Mesenchymal stem cell (in vitro differentiated cells and primary cell): ENCODE measurements at regions not wholly inside any gene's neighbourhood (a gene's known extent, or its start where the extent isn't known, plus 50 kb on each side); places are given as distances from the start of the nearest gene placed in this dataset.

Experiments
- DNase-seq: peaks from one replicate; pipeline ENCODE4 v3.0.0-alpha.2; 2013
- H2AFZ ChIP-seq: one replicate; pipeline ENCODE4 v1.6.1; 2013; ENCODE audit warnings: low read depth, mild to moderate bottlenecking, control low read depth, inconsistent platforms, low read length, moderate library complexity
- H2AK5ac ChIP-seq: 2 replicates; pipeline ENCODE4 v1.6.1; 2013; ENCODE audit warnings: low read length, moderate library complexity, mild to moderate bottlenecking, inconsistent platforms; ENCODE audit not compliant: severe bottlenecking
- H2BK120ac ChIP-seq: one replicate; pipeline ENCODE4 v1.6.1; 2013; ENCODE audit warnings: low read depth, mild to moderate bottlenecking, inconsistent platforms, low read length, moderate library complexity
- H2BK12ac ChIP-seq, 2 experiments: one replicate each; pipeline ENCODE4 v1.6.1; 2013; ENCODE audit warnings: inconsistent platforms in 2 of 2, low read length in 2 of 2, mild to moderate bottlenecking in 2 of 2, moderate library complexity in 2 of 2, control low read depth in 1 of 2
- H2BK15ac ChIP-seq: one replicate; pipeline ENCODE4 v1.6.1; 2013; ENCODE audit warnings: mild to moderate bottlenecking, low read depth, inconsistent platforms; ENCODE audit not compliant: poor library complexity, severe bottlenecking
- H2BK5ac ChIP-seq: 2 replicates; pipeline ENCODE4 v1.6.1; 2013; ENCODE audit warnings: low read depth, mild to moderate bottlenecking, low read length, control low read depth, inconsistent platforms; ENCODE audit not compliant: poor library complexity, severe bottlenecking
- H3K14ac ChIP-seq, 2 experiments: one replicate each; pipeline ENCODE4 v1.6.1; 2013; ENCODE audit warnings: inconsistent platforms in 2 of 2, low read length in 2 of 2, control low read depth in 1 of 2, mild to moderate bottlenecking in 1 of 2, moderate library complexity in 1 of 2
- H3K18ac ChIP-seq, 2 experiments: one replicate each; pipeline ENCODE4 v1.6.1; 2013; ENCODE audit warnings: inconsistent platforms in 2 of 2, low read length in 2 of 2, control low read depth in 1 of 2, low read depth in 1 of 2, mild to moderate bottlenecking in 1 of 2
- H3K23ac ChIP-seq, 2 experiments: one replicate each; pipeline ENCODE4 v1.6.1; 2013; ENCODE audit warnings: inconsistent platforms in 2 of 2, low read length in 2 of 2, mild to moderate bottlenecking in 2 of 2, moderate library complexity in 2 of 2, control low read depth in 1 of 2
- H3K27ac ChIP-seq: 2 replicates; pipeline ENCODE4 v1.5.1; 2013; ENCODE audit warnings: mild to moderate bottlenecking, moderate library complexity, low read length, control low read depth, inconsistent platforms; ENCODE audit not compliant: poor library complexity, severe bottlenecking
- H3K27me3 ChIP-seq, 2 experiments: 2 replicates each; pipeline versions ENCODE4 v1.6.1 to v1.7.0; 2013; ENCODE audit warnings: low read length in 2 of 2, mild to moderate bottlenecking in 2 of 2, moderate library complexity in 2 of 2, control low read depth in 1 of 2, inconsistent platforms in 1 of 2; ENCODE audit not compliant: control insufficient read depth in 1 of 2, insufficient read depth in 1 of 2
- H3K36me3 ChIP-seq, 2 experiments: 2 replicates each; pipeline versions ENCODE4 v1.6.1 to v1.7.0; 2013; ENCODE audit warnings: low read length in 2 of 2, control low read depth in 1 of 2, inconsistent platforms in 1 of 2, low read depth in 1 of 2, mild to moderate bottlenecking in 1 of 2; ENCODE audit not compliant: insufficient read depth in 2 of 2, control insufficient read depth in 1 of 2
- H3K4ac ChIP-seq, 2 experiments: one replicate each; pipeline ENCODE4 v1.6.1; 2013; ENCODE audit warnings: inconsistent platforms in 2 of 2, low read length in 2 of 2, mild to moderate bottlenecking in 2 of 2, moderate library complexity in 2 of 2, control low read depth in 1 of 2, low read depth in 1 of 2
- H3K4me1 ChIP-seq: 2 replicates; pipeline ENCODE4 v1.6.1; 2013; ENCODE audit warnings: low read depth, low read length, control low read depth; ENCODE audit not compliant: control insufficient read depth, insufficient read depth
- H3K4me2 ChIP-seq: 2 replicates; pipeline ENCODE4 v1.6.1; 2013; ENCODE audit warnings: low read length, mild to moderate bottlenecking, inconsistent platforms; ENCODE audit not compliant: poor library complexity, severe bottlenecking
- H3K4me3 ChIP-seq, 2 experiments: 2 replicates each; pipeline versions ENCODE4 v1.5.1 to v1.7.0; 2013; ENCODE audit warnings: low read length in 2 of 2, mild to moderate bottlenecking in 2 of 2, control low read depth in 1 of 2, low read depth in 1 of 2; ENCODE audit not compliant: insufficient read depth in 1 of 2
- H3K79me1 ChIP-seq: replicated peaks from 2 replicates; pipeline ENCODE4 v1.6.1; 2013; ENCODE audit warnings: mild to moderate bottlenecking, control low read depth, low read length, inconsistent platforms; ENCODE audit not compliant: poor library complexity, severe bottlenecking
- H3K9ac ChIP-seq: 2 replicates; pipeline ENCODE4 v1.7.0; 2013; ENCODE audit warnings: mild to moderate bottlenecking, low read length, moderate library complexity
- H3K9me3 ChIP-seq: 2 replicates; pipeline ENCODE4 v1.7.0; 2013; ENCODE audit warnings: mild to moderate bottlenecking, low read length; ENCODE audit not compliant: control insufficient read depth
- H4K8ac ChIP-seq: one replicate; pipeline ENCODE4 v1.6.1; 2013; ENCODE audit warnings: inconsistent platforms, mild to moderate bottlenecking, low read length, moderate library complexity
- H4K91ac ChIP-seq: one replicate; pipeline ENCODE4 v1.6.1; 2013; ENCODE audit warnings: mild to moderate bottlenecking, low read length, inconsistent platforms
- WGBS: methylation state at CpG from one replicate; pipeline ENCODE4 v1.1.7; 2013; ENCODE audit warnings: mixed read lengths; 5-methylcytosine and 5-hydroxymethylcytosine counted together

DNA sequence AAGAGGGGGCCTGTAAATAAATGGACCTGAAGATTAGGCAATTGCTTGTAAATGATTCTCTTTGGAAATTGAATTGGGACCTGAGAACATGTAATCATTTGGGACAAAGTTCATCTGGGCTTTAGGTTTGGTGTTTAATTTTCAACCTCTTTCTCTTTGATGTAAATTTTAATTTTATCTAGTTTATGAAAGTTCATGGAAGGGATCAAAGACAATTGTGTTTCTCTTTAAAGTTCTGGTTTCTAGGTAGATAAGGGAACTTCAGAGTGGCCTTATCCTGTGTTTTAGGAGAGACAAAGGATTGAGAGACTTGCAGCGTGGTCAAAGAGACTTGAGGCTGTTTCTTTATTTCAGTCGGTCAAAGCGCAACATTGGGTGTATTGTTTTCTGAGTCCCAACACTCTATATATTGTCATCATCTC, 1108.3 kb downstream of the TBL1XR1 start:
- Histone ChIP-seq H4K8ac (no peak overlapping the region), H3K79me1 (no peaks in the 10 kb centered on the region), H3K9ac (no peak overlapping the region), H4K91ac (no peak overlapping the region), H3K27ac (no peak overlapping the region), H3K23ac (no peak overlapping the region), H2BK5ac (no peak overlapping the region), H3K4ac (no peak overlapping the region), H2AK5ac (no peak overlapping the region), H3K4me1 (no peaks in the 10 kb centered on the region), H2BK12ac (no peak overlapping the region), H3K18ac (no peak overlapping the region), H3K4me3 (no peak overlapping the region), H3K4me2 (no peak overlapping the region), H3K27me3 (no peaks in the 10 kb centered on the region), H2AFZ (no peak overlapping the region), H3K14ac (no peak overlapping the region), H2BK15ac (no peak overlapping the region), H2BK120ac (no peak overlapping the region), H3K36me3 (no peaks in the 10 kb centered on the region), H3K9me3 (peaks cover 6% of the 10 kb centered on the region)
- DNase-seq = no peak
- 96% methylated on average over 3 of the region's 3 CpGs for WGBS

DNA sequence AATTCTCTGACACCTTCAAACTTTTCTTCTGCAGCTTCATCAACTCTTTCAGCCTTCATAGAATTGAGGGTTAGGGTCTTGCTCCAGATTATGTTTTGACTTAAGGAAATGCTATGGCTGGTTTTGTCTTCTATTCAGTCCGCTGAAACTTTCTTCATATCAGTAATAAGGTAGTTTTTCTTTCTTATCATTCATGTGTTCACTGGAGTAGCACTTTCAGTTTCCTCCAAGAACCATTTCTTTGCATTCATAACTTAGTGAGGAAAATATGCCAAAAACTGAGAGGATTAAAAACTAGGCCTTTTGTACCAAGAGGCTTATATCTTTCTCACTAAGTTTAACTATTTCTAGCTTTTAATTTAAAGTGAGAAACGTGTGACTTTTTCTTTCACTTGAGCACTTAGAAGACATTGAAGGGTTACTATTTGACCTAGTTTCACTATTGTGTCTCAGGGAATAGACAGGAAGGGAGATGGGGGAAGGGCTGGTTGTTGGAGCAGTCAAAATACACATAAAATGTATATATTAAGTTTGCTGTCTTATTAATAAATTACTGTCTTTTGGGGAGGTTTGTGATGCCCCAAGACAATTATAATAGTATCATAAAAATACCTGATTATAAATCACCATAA, 1110.1 kb downstream of the TBL1XR1 start:
- Histone ChIP-seq H2AK5ac (no peak overlapping the region), H4K91ac (no peak overlapping the region), H3K4me3 (no peak overlapping the region), H3K23ac (no peak overlapping the region), H3K36me3 (no peaks in the 10 kb centered on the region), H3K4me2 (no peak overlapping the region), H2BK5ac (no peak overlapping the region), H3K18ac (no peak overlapping the region), H2BK120ac (no peak overlapping the region), H3K27ac (no peak overlapping the region), H2BK15ac (no peak overlapping the region), H3K27me3 (no peaks in the 10 kb centered on the region), H3K14ac (no peak overlapping the region), H3K9ac (no peak overlapping the region), H3K79me1 (no peaks in the 10 kb centered on the region), H4K8ac (no peak overlapping the region), H3K9me3 (peaks cover 6% of the 10 kb centered on the region), H3K4me1 (no peaks in the 10 kb centered on the region), H3K4ac (no peak overlapping the region), H2BK12ac (no peak overlapping the region), H2AFZ (no peak overlapping the region)
- DNase-seq = no peak
- WGBS = no CpG with 5 or more reads among the region's 2 CpGs

DNA sequence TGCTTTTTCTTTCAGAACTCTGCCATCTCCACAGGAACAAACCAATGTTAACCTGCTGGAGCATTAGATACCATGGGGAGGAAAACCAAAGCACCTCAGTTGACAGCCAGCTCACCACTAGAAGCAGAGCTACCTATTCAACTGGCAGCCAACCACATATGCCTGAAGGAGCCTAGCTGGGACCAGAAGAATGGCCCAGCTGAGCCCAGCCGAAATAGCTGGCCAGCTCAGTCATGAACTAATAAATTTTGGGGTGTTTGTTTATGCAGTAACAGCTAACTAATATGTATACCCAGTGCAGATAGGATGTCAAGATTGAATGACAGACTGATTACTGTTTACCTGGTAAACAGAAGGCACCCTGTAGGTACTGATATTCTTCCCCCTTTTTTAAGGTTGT, 1117.5 kb downstream of the TBL1XR1 start:
- no peak overlapping the region for H2BK5ac ChIP-seq
- no peaks in the 10 kb centered on the region for H3K27me3 ChIP-seq
- H3K9me3 ChIP-seq = peaks cover 1% of the 10 kb centered on the region
- DNase-seq = no peak
- no peak overlapping the region for H2BK120ac ChIP-seq
- WGBS = 100% methylated on average over 1 of the region's 1 CpG
- no peak overlapping the region for H2AK5ac ChIP-seq
- no peaks in the 10 kb centered on the region for H3K79me1 ChIP-seq
- no peaks in the 10 kb centered on the region for H3K36me3 ChIP-seq
- H4K8ac ChIP-seq = no peak overlapping the region
- no peak overlapping the region for H2AFZ ChIP-seq
- H3K4ac ChIP-seq = no peak overlapping the region
- H3K23ac ChIP-seq = no peak overlapping the region
- no peak overlapping the region for H2BK12ac ChIP-seq
- no peaks in the 10 kb centered on the region for H3K4me1 ChIP-seq
- H3K18ac ChIP-seq = no peak overlapping the region
- no peak overlapping the region for H3K4me2 ChIP-seq
- no peak overlapping the region for H3K9ac ChIP-seq
- no peak overlapping the region for H4K91ac ChIP-seq
- H2BK15ac ChIP-seq = no peak overlapping the region
- no peak overlapping the region for H3K4me3 ChIP-seq
- no peak overlapping the region for H3K14ac ChIP-seq
- H3K27ac ChIP-seq = no peak overlapping the region

DNA sequence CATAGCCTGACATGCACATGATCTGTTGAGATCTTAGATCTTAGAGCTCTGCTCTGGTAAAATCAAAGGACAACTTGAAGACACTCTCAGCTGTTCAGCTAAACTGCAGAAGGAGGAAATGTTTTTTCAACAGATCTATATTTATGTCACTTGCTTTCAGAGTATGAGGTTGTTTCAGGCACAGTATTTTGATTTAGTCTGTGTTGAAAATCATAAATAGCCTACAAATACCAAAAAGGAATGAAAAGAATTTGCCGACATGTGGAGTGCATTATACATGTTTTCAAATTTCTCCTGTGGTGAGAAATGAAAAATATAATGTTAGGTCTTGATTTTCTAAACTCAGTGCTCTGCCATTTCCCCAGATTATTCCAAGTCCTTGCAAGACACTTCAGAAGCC, 1118.4 kb downstream of the TBL1XR1 start:
- Histone ChIP-seq H2BK15ac (no peak overlapping the region), H2BK5ac (no peak overlapping the region), H3K79me1 (no peaks in the 10 kb centered on the region), H3K9me3 (peaks cover 3% of the 10 kb centered on the region), H3K4me1 (no peaks in the 10 kb centered on the region), H2BK12ac (no peak overlapping the region), H3K27me3 (no peaks in the 10 kb centered on the region), H3K18ac (no peak overlapping the region), H4K8ac (no peak overlapping the region), H3K14ac (no peak overlapping the region), H2AK5ac (no peak overlapping the region), H3K4me3 (no peak overlapping the region), H2AFZ (no peak overlapping the region), H3K23ac (no peak overlapping the region), H3K9ac (no peak overlapping the region), H4K91ac (no peak overlapping the region), H3K27ac (no peak overlapping the region), H3K36me3 (no peaks in the 10 kb centered on the region), H3K4ac (no peak overlapping the region), H2BK120ac (no peak overlapping the region), H3K4me2 (no peak overlapping the region)
- no CpG with 5 or more reads among the region's 1 CpG for WGBS
- DNase-seq = no peak
